HCT116 (cell line): ENCODE measurements at regions not wholly inside any gene's neighbourhood (a gene's known extent, or its start where the extent isn't known, plus 50 kb on each side); places are given as distances from the start of the nearest gene placed in this dataset.

ENCODE experiments used
- ATAC-seq: fragments of 200-7000 bp; cut with Tn5 transposase; 2 replicates; pipeline ENCODE4 v1.9.1; 2020; ENCODE audit warnings: mild to moderate bottlenecking, moderate library complexity
- BruUV-seq: library from RNA; stranded (reverse); fragments of 400-500 nt; replicated peaks from 2 replicates; lab custom pipeline; 2021; lab: Mats Ljungman, UMichigan
- CTCF ChIA-PET: fragments of 300-600 bp; sonication (Branson Sonifier 250); formaldehyde crosslinking; loops from one replicate; lab custom pipeline; 2021; ENCODE audit warnings: antibody characterized with exemption; lab: Charles Lee
- POLR2A ChIA-PET: fragments of 300-600, 350-600 bp; sonication (Branson Sonifier 250); formaldehyde crosslinking; loops from one replicate; lab custom pipeline; 2021; ENCODE audit warnings: antibody characterized with exemption; lab: Charles Lee
- RAD21 ChIA-PET, 2 experiments: fragments of 300-600 bp; sonication (Branson Sonifier 250); formaldehyde crosslinking; loops; one replicate each; lab custom pipeline; 2023; ENCODE audit warnings: low total read pairs in 2 of 2; ENCODE audit not compliant: uncharacterized antibody in 2 of 2, unreplicated experiment in 2 of 2, low non-redundant PET in 1 of 2; lab: Charles Lee
- DNase-seq: peaks from one replicate; pipeline ENCODE4 v3.0.0-alpha.2; 2010; ENCODE audit warnings: low read depth, low spot score
- H2AFZ ChIP-seq: fragments of 200-600 bp; shearing (Covaris generic), sonication (generic); 2 replicates; pipeline ENCODE4 v1.6.1; 2017; ENCODE audit warnings: low read depth, mixed run types, mixed read lengths, antibody characterized with exemption, low read length; ENCODE audit not compliant: poor library complexity, severe bottlenecking
- H3K27ac ChIP-seq: 2 replicates; pipeline ENCODE4 v1.5.1; 2012; ENCODE audit warnings: low read depth, low read length
- H3K27me3 ChIP-seq: fragments of 200-600 bp; sonication (generic); 2 replicates; pipeline ENCODE4 v1.6.1; 2016; ENCODE audit warnings: mixed run types, low read length, mixed read lengths; ENCODE audit not compliant: insufficient read depth
- H3K36me3 ChIP-seq, 2 experiments: fragments of 200-500 bp in 1 of 2; fragments of 200-600 bp in 1 of 2; sonication (Bioruptor generic) in 1 of 2; sonication (generic) in 1 of 2; 2 replicates each; pipeline versions ENCODE4 v1.5.1 to v1.6.1; 2014 to 2016; ENCODE audit warnings: low read length in 2 of 2, inconsistent platforms in 1 of 2, mixed read lengths in 1 of 2, mixed run types in 1 of 2; ENCODE audit not compliant: insufficient read depth in 2 of 2, control insufficient read depth in 1 of 2
- H3K4me1 ChIP-seq, 2 experiments: fragments of 200-600 bp in 1 of 2; sonication (generic) in 1 of 2; 2 replicates each; pipeline versions ENCODE4 v1.5.1 to v1.6.1; 2012 to 2017; ENCODE audit warnings: low read length in 2 of 2, inconsistent platforms in 1 of 2, mild to moderate bottlenecking in 1 of 2, mixed read lengths in 1 of 2, mixed run types in 1 of 2, moderate library complexity in 1 of 2; ENCODE audit not compliant: insufficient read depth in 2 of 2, control insufficient read depth in 1 of 2
- H3K4me2 ChIP-seq: fragments of 200-600 bp; sonication (generic); 2 replicates; pipeline ENCODE4 v1.6.1; 2017; ENCODE audit warnings: mixed run types, low read length, mixed read lengths
- H3K4me3 ChIP-seq, 2 experiments: fragments of 200-600 bp in 1 of 2; sonication (generic) in 1 of 2; replicated peaks in 1 of 2; 2 replicates each; pipeline ENCODE4 v1.5.1; 2011 to 2016; ENCODE audit warnings: low read length in 2 of 2, control low read depth in 1 of 2, low read depth in 1 of 2, mild to moderate bottlenecking in 1 of 2, mixed read lengths in 1 of 2, mixed run types in 1 of 2
- H3K79me2 ChIP-seq: fragments of 200-600 bp; sonication (generic); 2 replicates; pipeline ENCODE4 v1.6.1; 2017; ENCODE audit warnings: mild to moderate bottlenecking, mixed run types, low read length, moderate library complexity, mixed read lengths; ENCODE audit not compliant: insufficient read depth
- H3K9ac ChIP-seq: fragments of 200-600 bp; sonication (generic); 2 replicates; pipeline ENCODE4 v1.6.1; 2016; ENCODE audit warnings: low read length, mixed read lengths
- H3K9me2 ChIP-seq: fragments of 200-600 bp; sonication (generic), shearing (Covaris generic); 2 replicates; pipeline ENCODE4 v1.6.1; 2017; ENCODE audit warnings: mixed run types, mild to moderate bottlenecking, moderate library complexity; ENCODE audit not compliant: insufficient read depth
- H3K9me3 ChIP-seq, 2 experiments: fragments of 200-500 bp in 1 of 2; fragments of 200-600 bp in 1 of 2; sonication (Bioruptor generic) in 1 of 2; sonication (generic) in 1 of 2; 2 replicates each; pipeline ENCODE4 v1.6.1; 2014 to 2017; ENCODE audit warnings: low read length in 2 of 2, mixed read lengths in 2 of 2, inconsistent platforms in 1 of 2, low read depth in 1 of 2, mild to moderate bottlenecking in 1 of 2, mixed run types in 1 of 2, moderate library complexity in 1 of 2; ENCODE audit not compliant: control insufficient read depth in 1 of 2, insufficient read depth in 1 of 2
- H4K20me1 ChIP-seq: fragments of 200-600 bp; sonication (generic), shearing (Covaris generic); 2 replicates; pipeline ENCODE4 v1.6.1; 2017; ENCODE audit warnings: mixed run types, mild to moderate bottlenecking, moderate library complexity; ENCODE audit not compliant: insufficient read depth
- CBX3 ChIP-seq: IDR thresholded peaks from 2 replicates; pipeline ENCODE4 v1.6.1; 2012; ENCODE audit warnings: low read depth
- CTCF ChIP-seq, 3 experiments: fragments of 200-600 bp in 1 of 3; sonication (generic) in 1 of 3; IDR thresholded peaks in 2 of 3; conservative IDR thresholded peaks in 1 of 3; 2 replicates each; pipeline ENCODE4 v1.5.1; 2012 to 2017; ENCODE audit warnings: low read depth in 2 of 3, low read length in 2 of 3, antibody characterized with exemption in 1 of 3, borderline replicate concordance in 1 of 3, control low read depth in 1 of 3, mild to moderate bottlenecking in 1 of 3, mixed read lengths in 1 of 3, mixed run types in 1 of 3, moderate library complexity in 1 of 3; ENCODE audit not compliant: insufficient read depth in 1 of 3
- FOSL1 ChIP-seq: IDR thresholded peaks from 2 replicates; pipeline ENCODE4 v1.6.1; 2012; ENCODE audit warnings: low read depth
- MAX ChIP-seq: IDR thresholded peaks from 2 replicates; pipeline ENCODE4 v1.6.1; 2012
- POLR2A ChIP-seq: IDR thresholded peaks from 2 replicates; pipeline ENCODE4 v1.7.0; 2011; ENCODE audit warnings: borderline replicate concordance; ENCODE audit not compliant: insufficient read depth, insufficient read length; ENCODE audit errors: extremely low read depth
- SP1 ChIP-seq: IDR thresholded peaks from 2 replicates; pipeline ENCODE4 v1.6.1; 2012; ENCODE audit warnings: low read depth
- TCF7L2 ChIP-seq: IDR thresholded peaks from 2 replicates; pipeline ENCODE4 v1.7.0; 2011; ENCODE audit warnings: borderline replicate concordance, inconsistent platforms; ENCODE audit not compliant: insufficient read depth, insufficient read length; ENCODE audit errors: extremely low read depth
- ZBTB33 ChIP-seq: IDR thresholded peaks from 2 replicates; pipeline ENCODE4 v1.6.1; 2011; ENCODE audit warnings: mild to moderate bottlenecking, low read length, moderate library complexity; ENCODE audit not compliant: insufficient replicate concordance; ENCODE audit errors: extremely low read depth
- ZFX ChIP-seq: fragments of 450-650 bp; IDR thresholded peaks from 2 replicates; pipeline ENCODE4 v1.6.1; 2017
- intact Hi-C: fragments of 100-400 bp; cut with micrococcal nuclease; formaldehyde crosslinking; loops from 2 replicates; pipeline ENCODE4 v1.10.0; 2022

GRCh38 chr6:141033101-141033500 is 1099.6 kb upstream of the GJE1 start:
- no peaks in the 10 kb centered on the region for H3K9me3 ChIP-seq
- DNase-seq: no peak
- ChIA-PET RAD21 (no interaction called here), CTCF (interaction anchor here (1.1 kb wide), 1 partner anchor 44 kb away, joined by 4 read pairs; no protein-coding TSS in a partner anchor), POLR2A (no interaction called here)
- no peak for TF ChIP-seq FOSL1
- no peak for TF ChIP-seq CTCF (IDR thresholded peaks at IDR 0.05 in 2 of 3, conservative IDR thresholded peaks at IDR 0.05 in 1 of 3; ENCODE audit: borderline replicate concordance in 1 of 3, insufficient read depth in 1 of 3, low read depth in 2 of 3, low read length in 2 of 3)
- TF ChIP-seq SP1: no peak
- no peak for TF ChIP-seq POLR2A
- ATAC-seq: no peak
- H3K27me3 ChIP-seq: no peaks in the 10 kb centered on the region
- H3K4me1 ChIP-seq: no peaks in the 10 kb centered on the region
- H3K9ac ChIP-seq: no peak overlapping the region
- no peaks in the 10 kb centered on the region for H3K79me2 ChIP-seq
- no TSS peak for BruUV-seq
- intact Hi-C loops: no loop called here
- H3K27ac ChIP-seq: no peak overlapping the region
- no peaks in the 10 kb centered on the region for H4K20me1 ChIP-seq
- H3K9me2 ChIP-seq: peaks cover 2% of the 10 kb centered on the region; the same call in 1 of the 2 replicates
- H3K4me3 ChIP-seq: no peak overlapping the region
- H3K4me2 ChIP-seq: no peak overlapping the region
- H2AFZ ChIP-seq: no peak overlapping the region
- no peaks in the 10 kb centered on the region for H3K36me3 ChIP-seq

- TF ChIP-seq CBX3 (no peak), MAX (no peak), ZFX (no peak), TCF7L2 (no peak), POLR2A (no peak), ZBTB33 (no peak)
- ATAC-seq (no peak), DNase-seq (no peak)
- Histone ChIP-seq H4K20me1 (no peaks in the 10 kb centered on the region), H3K9ac (no peak overlapping the region), H3K9me3 (no peaks in the 10 kb centered on the region), H3K36me3 (no peaks in the 10 kb centered on the region), H3K4me1 (0 out of 4 replicates have a peak, but pooled peaks cover 0 to 3% of the 10 kb centered on the region in 2 experiments), H3K79me2 (no peaks in the 10 kb centered on the region), H3K4me2 (no peak overlapping the region), H3K4me3 (no peak overlapping the region), H2AFZ (no peak overlapping the region), H3K27me3 (no peaks in the 10 kb centered on the region), H3K27ac (no peak overlapping the region), H3K9me2 (peaks cover 2% of the 10 kb centered on the region; the same call in 1 of the 2 replicates)
- no TSS peak for BruUV-seq
- intact Hi-C loops: no loop called here
- ChIA-PET POLR2A (no interaction called here), RAD21 (no interaction called here), CTCF (no interaction called here)
Observed at GRCh38 chr6:141029908-141030307, 1102.8 kb upstream of the GJE1 start.
